SK-N-SH (cell line): ENCODE measurements at regions not wholly inside any gene's neighbourhood (a gene's known extent, or its start where the extent isn't known, plus 50 kb on each side); places are given as distances from the start of the nearest gene placed in this dataset.

Experiments
- CHD2 ChIP-seq: fragments of 150-350 bp; IDR thresholded peaks from 2 replicates; pipeline ENCODE4 v1.6.1; 2018; ENCODE audit warnings: low read length; ENCODE audit not compliant: partially characterized antibody
- RAD21 ChIP-seq: IDR thresholded peaks from 2 replicates; pipeline ENCODE4 v1.6.1; 2012; ENCODE audit warnings: mild to moderate bottlenecking, low read length
- TAF1 ChIP-seq: IDR thresholded peaks from 2 replicates; pipeline ENCODE4 v1.6.1; 2012; ENCODE audit warnings: low read depth, mild to moderate bottlenecking, low read length, moderate library complexity, borderline replicate concordance
- TF ChIP-seq, protein P1 (sequence below): IDR thresholded peaks from 2 replicates; pipeline ENCODE4 v1.4.0; 2012; ENCODE audit warnings: low read depth
- TF ChIP-seq, protein P2 (sequence below): fragments of 200-600 bp; sonication (generic); IDR thresholded peaks from 2 replicates; pipeline ENCODE4 v1.6.1; 2017; ENCODE audit warnings: antibody characterized with exemption, mild to moderate bottlenecking, moderate library complexity
- TF ChIP-seq, protein P3 (sequence below): IDR thresholded peaks from 2 replicates; pipeline ENCODE4 v1.4.0; 2012; ENCODE audit warnings: low read depth, borderline replicate concordance
- TF ChIP-seq, protein P4 (sequence below): IDR thresholded peaks from 2 replicates; pipeline ENCODE4 v1.6.1; 2012; ENCODE audit warnings: mild to moderate bottlenecking, low read depth, low read length, moderate library complexity

DNA sequence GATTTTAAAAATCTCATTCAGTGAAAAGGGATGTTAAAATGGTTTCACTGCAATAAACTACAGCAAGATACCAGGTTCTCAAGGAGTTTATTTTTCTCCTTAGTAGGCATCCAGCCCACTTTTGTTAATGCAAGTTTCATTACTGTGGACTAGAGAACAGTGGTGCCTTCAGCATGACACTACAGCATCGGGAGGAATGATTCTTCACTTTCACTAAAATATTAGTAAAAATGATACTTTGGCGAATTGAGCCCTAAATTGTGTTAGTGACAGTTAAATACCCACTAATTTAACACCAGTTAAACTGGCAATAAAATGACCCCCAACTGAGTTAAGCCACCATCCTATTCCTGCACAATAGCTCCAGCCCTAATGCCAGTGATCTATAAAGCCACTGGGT lies 152.2 kb upstream of the MPDZ start:
- TF ChIP-seq, protein P1, sequence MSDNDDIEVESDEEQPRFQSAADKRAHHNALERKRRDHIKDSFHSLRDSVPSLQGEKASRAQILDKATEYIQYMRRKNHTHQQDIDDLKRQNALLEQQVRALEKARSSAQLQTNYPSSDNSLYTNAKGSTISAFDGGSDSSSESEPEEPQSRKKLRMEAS = no peak
- TF ChIP-seq TAF1 (no peak), CHD2 (no peak), RAD21 (no peak)
- TF ChIP-seq, protein P2, sequence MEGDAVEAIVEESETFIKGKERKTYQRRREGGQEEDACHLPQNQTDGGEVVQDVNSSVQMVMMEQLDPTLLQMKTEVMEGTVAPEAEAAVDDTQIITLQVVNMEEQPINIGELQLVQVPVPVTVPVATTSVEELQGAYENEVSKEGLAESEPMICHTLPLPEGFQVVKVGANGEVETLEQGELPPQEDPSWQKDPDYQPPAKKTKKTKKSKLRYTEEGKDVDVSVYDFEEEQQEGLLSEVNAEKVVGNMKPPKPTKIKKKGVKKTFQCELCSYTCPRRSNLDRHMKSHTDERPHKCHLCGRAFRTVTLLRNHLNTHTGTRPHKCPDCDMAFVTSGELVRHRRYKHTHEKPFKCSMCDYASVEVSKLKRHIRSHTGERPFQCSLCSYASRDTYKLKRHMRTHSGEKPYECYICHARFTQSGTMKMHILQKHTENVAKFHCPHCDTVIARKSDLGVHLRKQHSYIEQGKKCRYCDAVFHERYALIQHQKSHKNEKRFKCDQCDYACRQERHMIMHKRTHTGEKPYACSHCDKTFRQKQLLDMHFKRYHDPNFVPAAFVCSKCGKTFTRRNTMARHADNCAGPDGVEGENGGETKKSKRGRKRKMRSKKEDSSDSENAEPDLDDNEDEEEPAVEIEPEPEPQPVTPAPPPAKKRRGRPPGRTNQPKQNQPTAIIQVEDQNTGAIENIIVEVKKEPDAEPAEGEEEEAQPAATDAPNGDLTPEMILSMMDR = no peak
- TF ChIP-seq, protein P3, sequence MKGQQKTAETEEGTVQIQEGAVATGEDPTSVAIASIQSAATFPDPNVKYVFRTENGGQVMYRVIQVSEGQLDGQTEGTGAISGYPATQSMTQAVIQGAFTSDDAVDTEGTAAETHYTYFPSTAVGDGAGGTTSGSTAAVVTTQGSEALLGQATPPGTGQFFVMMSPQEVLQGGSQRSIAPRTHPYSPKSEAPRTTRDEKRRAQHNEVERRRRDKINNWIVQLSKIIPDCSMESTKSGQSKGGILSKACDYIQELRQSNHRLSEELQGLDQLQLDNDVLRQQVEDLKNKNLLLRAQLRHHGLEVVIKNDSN = no peak
- TF ChIP-seq, protein P4, sequence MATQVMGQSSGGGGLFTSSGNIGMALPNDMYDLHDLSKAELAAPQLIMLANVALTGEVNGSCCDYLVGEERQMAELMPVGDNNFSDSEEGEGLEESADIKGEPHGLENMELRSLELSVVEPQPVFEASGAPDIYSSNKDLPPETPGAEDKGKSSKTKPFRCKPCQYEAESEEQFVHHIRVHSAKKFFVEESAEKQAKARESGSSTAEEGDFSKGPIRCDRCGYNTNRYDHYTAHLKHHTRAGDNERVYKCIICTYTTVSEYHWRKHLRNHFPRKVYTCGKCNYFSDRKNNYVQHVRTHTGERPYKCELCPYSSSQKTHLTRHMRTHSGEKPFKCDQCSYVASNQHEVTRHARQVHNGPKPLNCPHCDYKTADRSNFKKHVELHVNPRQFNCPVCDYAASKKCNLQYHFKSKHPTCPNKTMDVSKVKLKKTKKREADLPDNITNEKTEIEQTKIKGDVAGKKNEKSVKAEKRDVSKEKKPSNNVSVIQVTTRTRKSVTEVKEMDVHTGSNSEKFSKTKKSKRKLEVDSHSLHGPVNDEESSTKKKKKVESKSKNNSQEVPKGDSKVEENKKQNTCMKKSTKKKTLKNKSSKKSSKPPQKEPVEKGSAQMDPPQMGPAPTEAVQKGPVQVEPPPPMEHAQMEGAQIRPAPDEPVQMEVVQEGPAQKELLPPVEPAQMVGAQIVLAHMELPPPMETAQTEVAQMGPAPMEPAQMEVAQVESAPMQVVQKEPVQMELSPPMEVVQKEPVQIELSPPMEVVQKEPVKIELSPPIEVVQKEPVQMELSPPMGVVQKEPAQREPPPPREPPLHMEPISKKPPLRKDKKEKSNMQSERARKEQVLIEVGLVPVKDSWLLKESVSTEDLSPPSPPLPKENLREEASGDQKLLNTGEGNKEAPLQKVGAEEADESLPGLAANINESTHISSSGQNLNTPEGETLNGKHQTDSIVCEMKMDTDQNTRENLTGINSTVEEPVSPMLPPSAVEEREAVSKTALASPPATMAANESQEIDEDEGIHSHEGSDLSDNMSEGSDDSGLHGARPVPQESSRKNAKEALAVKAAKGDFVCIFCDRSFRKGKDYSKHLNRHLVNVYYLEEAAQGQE = no peak
